Hepatocyte (in vitro differentiated cells): ENCODE measurements at regions not wholly inside any gene's neighbourhood (a gene's known extent, or its start where the extent isn't known, plus 50 kb on each side); places are given as distances from the start of the nearest gene placed in this dataset.

ENCODE experiments used
- CTCF ChIP-seq: fragments of 200-600 bp; sonication (generic); IDR thresholded peaks from 2 replicates; pipeline ENCODE4 v1.5.1; 2016; ENCODE audit warnings: antibody characterized with exemption, mild to moderate bottlenecking; ENCODE audit not compliant: poor library complexity
- EZH2 ChIP-seq: fragments of 200-600 bp; sonication (generic); IDR thresholded peaks from 2 replicates; pipeline ENCODE4 v1.6.1; 2016; ENCODE audit warnings: antibody characterized with exemption, mild to moderate bottlenecking, borderline replicate concordance

DNA sequence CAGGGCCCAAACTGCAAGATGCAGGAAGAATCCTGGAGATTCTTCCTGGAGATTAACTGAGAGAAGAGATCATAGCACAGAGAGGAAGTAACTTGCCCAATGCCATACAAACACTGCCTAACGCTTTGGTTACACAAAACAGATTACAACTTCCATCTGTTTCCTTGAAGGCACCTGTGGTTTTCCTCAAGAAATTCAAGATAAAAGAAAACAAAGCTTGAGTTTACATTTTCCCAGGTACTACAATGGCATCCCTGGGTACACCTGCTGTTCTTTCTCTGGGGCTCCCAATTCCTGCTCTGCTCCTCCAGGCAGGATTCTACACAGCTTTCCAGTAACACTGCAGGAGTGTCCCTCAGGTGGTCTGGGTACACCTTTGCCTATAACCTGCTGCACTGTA is 781.9 kb upstream of the ID2 start:
- TF ChIP-seq CTCF (no peak), EZH2 (no peak)
